HG02763 (cell line): ENCODE measurements at regions not wholly inside any gene's neighbourhood (a gene's known extent, or its start where the extent isn't known, plus 50 kb on each side); places are given as distances from the start of the nearest gene placed in this dataset.

Source experiments
- ATAC-seq: cut with Tn5 transposase; IDR thresholded peaks from one replicate; pipeline ENCODE4 v1.9.1; 2021; ENCODE audit warnings: mild to moderate bottlenecking, moderate library complexity; ENCODE audit not compliant: unreplicated experiment

DNA sequence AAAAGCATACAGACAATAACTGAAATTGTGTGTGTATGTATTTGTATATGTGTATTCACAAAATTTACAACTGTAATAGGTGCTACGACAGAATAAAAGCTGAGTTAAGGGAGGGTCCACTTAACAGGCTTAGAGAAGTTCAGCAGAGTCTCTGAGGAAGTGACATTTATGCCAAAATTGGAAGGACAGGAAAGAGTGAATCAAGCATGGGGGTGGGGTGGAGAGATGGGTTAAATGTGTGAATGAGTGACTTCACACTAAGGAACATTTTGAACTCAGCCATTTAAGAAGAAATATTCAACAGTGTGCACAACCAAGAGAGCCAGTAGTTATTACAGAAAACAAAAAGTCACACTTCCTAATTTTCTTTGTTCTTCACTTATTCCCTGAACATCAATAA is 53.8 kb upstream of the RGS1 start:
- ATAC-seq: no peak

DNA sequence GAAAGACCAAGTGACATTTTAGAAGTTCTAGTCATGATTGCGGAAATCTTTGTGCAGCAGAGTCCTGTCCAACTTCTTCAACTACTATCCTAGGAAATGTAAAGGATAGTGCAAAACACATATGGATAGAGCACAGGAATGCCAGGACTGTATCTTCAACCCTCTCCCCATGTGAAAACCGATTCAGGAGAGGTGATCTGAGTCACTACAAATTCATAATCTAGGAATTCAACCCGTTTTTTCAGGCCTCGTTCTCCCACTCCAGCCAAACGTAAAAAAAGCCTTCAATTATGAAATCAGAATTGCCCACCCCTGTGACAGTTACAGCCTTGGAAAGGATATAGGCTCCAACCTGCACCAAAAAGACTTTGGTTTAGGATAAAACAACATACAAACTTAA is 52.9 kb upstream of the RGS1 start:
- no peak for ATAC-seq

DNA sequence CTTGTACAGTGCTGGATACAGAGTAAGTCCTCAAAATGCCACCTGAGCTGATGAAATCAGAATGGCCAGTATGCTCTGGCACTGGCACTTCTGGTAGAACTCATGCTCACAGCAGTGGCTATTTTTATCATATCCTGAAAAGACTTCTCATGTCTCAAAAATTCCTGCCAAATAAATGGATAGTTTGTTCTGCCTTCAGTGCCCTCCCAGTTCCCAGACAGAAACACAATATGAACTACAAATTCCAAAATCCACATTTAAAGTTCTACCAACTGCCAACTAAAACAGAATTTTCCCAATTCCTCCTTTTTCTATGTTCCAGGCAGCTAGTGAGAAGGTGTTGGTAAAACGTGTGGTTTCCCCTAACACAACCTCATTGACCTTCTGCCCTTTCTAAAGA is 51.4 kb upstream of the RGS1 start:
- ATAC-seq: no peak
